ENCODE measurements at regions not wholly inside any gene's neighbourhood (a gene's known extent, or its start where the extent isn't known, plus 50 kb on each side); places are given as distances from the start of the nearest gene placed in this dataset.

- FAIRE-seq, result no peak
These were observed 56.1 kb downstream of the CAPZA3 start for GRCh38 chr12:18794000-18794399.

GRCh38 chr12:18797604-18798003 is 59.7 kb downstream of the CAPZA3 start:
- FAIRE-seq (no peak), DNase-seq (ENCODE audit: insufficient read length, low spot score) (no peak)
- TF ChIP-seq POLR2A (IDR thresholded peaks at IDR 0.05; ENCODE audit: low read depth, low read length), result no peak

More at GRCh38 chr12:18794000-18794399, 56.1 kb downstream of the CAPZA3 start:
- no peak for DNase-seq (ENCODE audit: insufficient read length, low spot score)
- no peak for TF ChIP-seq POLR2A (IDR thresholded peaks at IDR 0.05; ENCODE audit: low read depth, low read length)

DNA sequence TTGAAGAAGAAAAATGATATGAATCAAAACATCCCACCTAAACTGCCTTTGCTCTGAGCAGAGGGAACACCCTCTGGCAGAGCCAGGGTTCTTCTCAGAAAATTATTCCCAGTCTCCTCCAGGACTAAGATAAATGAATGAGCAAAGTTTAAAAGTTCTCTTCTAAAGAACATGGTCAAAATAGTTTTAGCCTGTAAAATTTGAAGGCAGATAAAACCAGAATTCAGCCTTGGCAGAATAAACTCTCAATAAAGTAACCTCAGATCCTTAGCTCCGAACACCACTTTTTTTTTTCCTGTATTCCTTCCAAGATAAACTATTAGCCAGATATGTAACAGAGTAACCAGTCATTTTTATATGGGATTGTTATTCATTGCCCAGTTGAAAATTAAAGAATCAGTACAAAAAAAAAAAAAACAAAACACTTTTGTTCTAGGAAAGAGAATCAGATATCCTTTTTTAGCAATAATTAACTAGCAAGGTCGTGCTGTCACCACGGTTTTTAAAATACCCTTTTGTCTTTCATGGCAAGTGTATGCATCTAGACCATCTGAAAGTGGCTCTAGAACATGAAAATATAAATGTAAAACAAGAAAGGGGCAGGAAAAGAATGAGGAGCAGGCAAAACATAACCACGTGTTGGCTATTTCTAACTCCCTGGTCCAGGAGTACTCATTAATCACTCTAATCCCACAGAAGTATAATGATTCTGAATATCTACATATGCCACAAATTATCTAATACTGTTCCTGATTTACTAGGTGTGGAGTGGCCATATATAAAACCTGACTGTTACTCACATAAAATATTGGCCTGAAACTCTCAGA is 60.8 kb downstream of the CAPZA3 start:
- no peak for TF ChIP-seq POLR2A (IDR thresholded peaks at IDR 0.05; ENCODE audit: low read depth, low read length)
- FAIRE-seq (no peak), DNase-seq (ENCODE audit: insufficient read length, low spot score) (no peak)

- FAIRE-seq, result no peak
- DNase-seq (ENCODE audit: insufficient read length, low spot score), result no peak
- TF ChIP-seq POLR2A (IDR thresholded peaks at IDR 0.05; ENCODE audit: low read depth, low read length), result no peak
These were observed 61.6 kb downstream of the CAPZA3 start for GRCh38 chr12:18799561-18799960.

GRCh38 chr12:18805516-18806248 is 67.8 kb downstream of the CAPZA3 start:
- no peak for TF ChIP-seq POLR2A (IDR thresholded peaks at IDR 0.05; ENCODE audit: low read depth, low read length)
- DNase-seq (ENCODE audit: insufficient read length, low spot score) (no peak), FAIRE-seq (no peak)

DNA sequence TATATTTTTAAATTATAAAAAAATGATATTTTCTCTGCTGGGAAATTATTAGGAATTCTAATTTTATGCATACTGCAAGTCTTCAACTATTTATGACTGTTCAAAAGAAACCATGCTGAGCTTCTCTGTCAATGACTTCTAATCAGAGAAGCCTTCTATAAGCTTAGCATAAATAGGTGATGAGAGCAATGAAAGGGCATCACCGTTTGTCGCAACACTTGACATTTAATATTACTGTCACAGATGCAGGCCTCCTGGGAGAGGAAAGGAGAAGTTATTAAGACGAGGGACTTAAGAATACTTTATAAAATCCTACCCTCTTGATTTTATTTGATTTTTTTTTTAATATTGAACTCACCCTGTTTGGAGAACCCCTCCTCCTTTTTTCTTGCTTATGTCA is 69.8 kb downstream of the CAPZA3 start:
- DNase-seq (ENCODE audit: insufficient read length, low spot score), result no peak
- FAIRE-seq, result no peak
- TF ChIP-seq POLR2A (IDR thresholded peaks at IDR 0.05; ENCODE audit: low read depth, low read length), result no peak

DNA sequence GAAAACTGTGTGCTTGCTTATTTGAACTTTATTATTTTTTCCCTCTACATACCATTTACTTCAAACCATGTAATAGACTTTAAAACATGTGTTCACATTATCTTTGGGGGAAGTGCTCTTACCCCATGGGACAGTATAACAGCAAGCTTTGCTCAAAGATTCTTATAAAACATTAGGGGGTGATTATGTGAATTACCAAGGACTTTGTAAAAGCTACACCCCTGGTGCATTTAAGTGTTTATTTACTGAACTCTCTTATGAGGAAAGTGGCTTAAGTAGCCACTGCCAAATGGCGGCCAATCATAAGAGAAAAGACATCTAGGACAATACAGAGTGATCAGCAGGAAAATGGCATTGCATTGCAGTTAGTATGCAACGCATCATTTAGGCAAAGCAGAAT is 70.3 kb downstream of the CAPZA3 start:
- no peak for DNase-seq (ENCODE audit: insufficient read length, low spot score)
- no peak for FAIRE-seq
- TF ChIP-seq POLR2A (IDR thresholded peaks at IDR 0.05; ENCODE audit: low read depth, low read length), result no peak

- TF ChIP-seq POLR2A (IDR thresholded peaks at IDR 0.05; ENCODE audit: low read depth, low read length), result no peak
- DNase-seq (ENCODE audit: insufficient read length, low spot score), result no peak
- FAIRE-seq, result no peak
These were observed 72.8 kb downstream of the CAPZA3 start for GRCh38 chr12:18810537-18811253.

DNA sequence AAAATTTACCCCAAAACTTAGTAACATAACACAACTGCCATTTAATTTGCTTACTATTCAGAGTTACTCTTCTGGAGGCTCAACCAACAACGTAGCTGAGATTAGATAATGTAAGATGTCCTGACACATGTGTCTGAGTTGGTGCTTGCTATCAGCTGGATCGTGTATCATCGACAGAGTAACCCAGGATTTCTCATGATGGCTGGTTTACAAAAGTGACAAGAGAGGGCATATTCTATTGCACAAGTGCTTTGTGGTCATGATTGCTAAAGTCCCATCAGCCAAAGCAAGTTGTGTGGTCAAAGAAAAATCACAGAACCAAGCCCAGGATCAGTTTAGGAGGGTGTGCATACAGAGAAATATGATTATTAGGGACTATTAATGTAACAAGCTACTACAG is 73.4 kb downstream of the CAPZA3 start:
- FAIRE-seq, result no peak
- no peak for DNase-seq (ENCODE audit: insufficient read length, low spot score)

DNA sequence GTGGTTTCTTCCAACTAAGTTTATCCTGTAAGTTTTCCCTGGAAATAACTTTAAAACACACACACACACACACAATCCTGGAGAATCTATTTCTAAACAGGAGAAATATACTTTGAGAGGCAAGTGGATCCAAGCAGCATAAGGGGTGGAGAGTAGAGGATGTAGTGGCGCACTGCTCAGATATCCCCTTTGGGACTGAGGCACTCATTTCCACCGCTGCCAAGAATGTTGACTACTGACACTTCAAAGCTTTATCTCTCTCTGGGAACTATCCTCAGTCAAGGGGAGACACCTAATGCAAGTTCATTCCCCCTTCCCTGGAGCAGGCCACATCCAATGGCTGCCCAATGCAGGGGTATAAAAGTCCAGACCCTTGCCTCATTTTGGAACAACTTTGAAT is 75.8 kb downstream of the CAPZA3 start:
- FAIRE-seq, result no peak

More for the DNA sequence above, 73.4 kb downstream of the CAPZA3 start:
- no peak for TF ChIP-seq POLR2A (IDR thresholded peaks at IDR 0.05; ENCODE audit: low read depth, low read length)

DNA sequence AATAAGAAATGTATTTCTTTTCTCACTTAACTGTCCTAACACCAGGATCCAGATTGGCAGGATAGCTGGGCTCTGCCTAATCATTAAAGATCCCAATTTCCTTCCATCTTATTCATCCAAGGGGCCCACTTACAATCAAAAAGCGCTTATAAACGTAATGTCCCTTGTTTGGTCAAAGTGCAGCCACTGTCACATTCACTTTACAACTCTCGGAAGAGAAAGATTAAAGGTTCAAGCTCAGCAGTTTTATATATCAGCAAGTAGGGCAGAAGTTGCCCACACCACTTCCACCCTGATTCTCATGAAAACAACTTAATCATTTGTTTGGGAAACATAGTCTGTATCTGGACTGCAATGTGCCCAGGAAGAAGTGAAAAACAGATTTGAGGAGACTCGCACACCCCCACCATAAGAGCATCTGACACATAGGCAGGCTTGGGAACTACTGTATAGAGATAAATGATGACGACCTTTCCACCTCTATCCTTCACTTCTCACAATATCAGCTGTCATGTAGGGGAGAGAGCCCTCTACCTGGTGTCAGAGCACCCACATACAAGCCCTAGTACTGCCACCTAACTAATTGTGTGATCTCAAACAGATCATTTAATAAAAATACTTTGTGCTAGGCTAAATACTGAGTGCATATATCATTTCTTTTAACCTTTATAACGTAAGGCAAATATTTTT is 80.8 kb downstream of the CAPZA3 start:
- no peak for TF ChIP-seq POLR2A (IDR thresholded peaks at IDR 0.05; ENCODE audit: low read depth, low read length)
- no peak for DNase-seq (ENCODE audit: insufficient read length, low spot score)
- no peak for FAIRE-seq

More for the DNA sequence above, 75.8 kb downstream of the CAPZA3 start:
- TF ChIP-seq POLR2A (IDR thresholded peaks at IDR 0.05; ENCODE audit: low read depth, low read length), result no peak
- no peak for DNase-seq (ENCODE audit: insufficient read length, low spot score)

DNA sequence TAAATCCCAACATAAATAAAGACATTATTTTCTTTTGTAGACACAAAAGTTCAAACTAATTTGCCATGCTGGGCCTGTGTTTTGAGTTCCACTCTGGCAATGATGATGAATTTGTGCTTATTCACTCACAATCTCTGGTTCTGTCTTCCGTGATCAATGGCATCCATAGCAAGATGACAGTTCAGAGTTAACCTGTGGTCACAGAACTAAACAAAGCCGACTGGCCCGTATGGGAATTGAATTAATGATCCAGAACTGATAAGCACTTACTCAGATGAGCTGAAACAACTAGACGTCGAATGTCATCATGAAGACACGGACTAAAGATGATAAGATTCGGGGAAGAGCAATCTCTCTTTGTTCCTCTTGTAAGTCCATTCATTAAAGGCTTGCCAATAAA is 81.6 kb downstream of the CAPZA3 start:
- FAIRE-seq (no peak), DNase-seq (ENCODE audit: insufficient read length, low spot score) (no peak)
- TF ChIP-seq POLR2A (IDR thresholded peaks at IDR 0.05; ENCODE audit: low read depth, low read length), result no peak

DNA sequence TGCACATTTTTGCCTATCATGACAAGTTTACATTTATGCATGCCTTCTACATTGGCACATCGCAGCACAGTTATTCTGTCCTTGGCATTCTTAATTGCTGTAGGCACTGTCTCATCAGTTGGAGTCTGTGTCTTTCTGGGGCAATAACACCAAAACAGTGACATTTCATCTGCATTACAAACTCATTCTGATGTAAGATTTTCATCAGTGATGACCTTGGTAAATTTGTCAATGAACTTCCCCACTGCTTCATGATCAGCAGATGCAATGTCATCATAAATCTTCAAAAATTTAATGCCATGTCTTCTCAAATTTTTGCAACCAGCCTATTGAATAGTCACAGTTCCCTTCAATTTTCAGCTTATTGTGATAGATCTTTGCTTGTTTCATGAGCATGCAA is 85.5 kb downstream of the CAPZA3 start:
- FAIRE-seq (no peak), DNase-seq (ENCODE audit: insufficient read length, low spot score) (no peak)
- no peak for TF ChIP-seq POLR2A (IDR thresholded peaks at IDR 0.05; ENCODE audit: low read depth, low read length)

DNA sequence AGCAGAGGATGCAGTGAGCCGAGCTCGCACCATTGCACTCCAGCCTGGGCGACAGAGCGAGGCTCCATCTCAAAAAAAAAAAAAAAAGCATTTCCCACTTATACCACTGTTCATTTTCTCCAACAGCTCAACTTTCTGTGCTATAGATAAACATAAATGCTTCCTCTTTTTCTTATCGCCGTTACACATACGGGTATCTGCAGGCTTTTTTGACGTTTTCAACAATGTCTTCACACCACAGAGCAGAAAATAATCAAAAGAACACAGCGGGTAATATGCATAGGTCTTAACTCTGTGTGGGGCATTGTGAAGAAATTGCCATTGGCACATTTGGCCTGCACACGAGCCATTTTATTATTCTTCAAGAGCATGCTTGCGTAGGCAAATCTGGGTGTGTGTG is 86.4 kb downstream of the CAPZA3 start:
- no peak for DNase-seq (ENCODE audit: insufficient read length, low spot score)
- FAIRE-seq, result no peak
- TF ChIP-seq POLR2A (IDR thresholded peaks at IDR 0.05; ENCODE audit: low read depth, low read length), result no peak

Measured in H54 (cell line).